ENCODE measurements at regions not wholly inside any gene's neighbourhood (a gene's known extent, or its start where the extent isn't known, plus 50 kb on each side); places are given as distances from the start of the nearest gene placed in this dataset.
"Not testable (repeated sequence)": the region's sequence is repeated elsewhere in the genome, so short reads cannot be mapped to it uniquely, and the experiment has no call there.

GRCh38 chrX:42832764-42833549 is 55.0 kb upstream of the PPP1R2C start:
- no peaks in the 10 kb centered on the region for H3K4me1 Mint-ChIP-seq (ENCODE audit: unreplicated experiment)
- no peaks in the 10 kb centered on the region for H3K27me3 Mint-ChIP-seq (ENCODE audit: unreplicated experiment)
- no peak for DNase-seq (ENCODE audit: extremely low spot score, unreplicated experiment)
- H3K4me3 Mint-ChIP-seq (ENCODE audit: unreplicated experiment) = no peak overlapping the region
- TF ChIP-seq CTCF (IDR thresholded peaks at IDR 0.05) = no peak
- no peaks in the 10 kb centered on the region for H3K36me3 Mint-ChIP-seq (ENCODE audit: unreplicated experiment)
- H3K9me3 Mint-ChIP-seq (ENCODE audit: unreplicated experiment) = peaks cover 18% of the 10 kb centered on the region
- no peak overlapping the region for H3K27ac Mint-ChIP-seq (ENCODE audit: unreplicated experiment)

GRCh38 chrX:42833550-42833940 is 55.6 kb upstream of the PPP1R2C start:
- H3K9me3 Mint-ChIP-seq (ENCODE audit: unreplicated experiment) = peaks cover 18% of the 10 kb centered on the region
- H3K27ac Mint-ChIP-seq (ENCODE audit: unreplicated experiment); H3K27me3 Mint-ChIP-seq (ENCODE audit: unreplicated experiment); H3K4me1 Mint-ChIP-seq (ENCODE audit: unreplicated experiment); H3K36me3 Mint-ChIP-seq (ENCODE audit: unreplicated experiment); H3K4me3 Mint-ChIP-seq (ENCODE audit: unreplicated experiment); DNase-seq (ENCODE audit: extremely low spot score, unreplicated experiment): not testable (repeated sequence)

GRCh38 chrX:42837101-42837726 is 59.3 kb upstream of the PPP1R2C start:
- no peak overlapping the region for H3K27ac Mint-ChIP-seq (ENCODE audit: unreplicated experiment)
- H3K4me3 Mint-ChIP-seq (ENCODE audit: unreplicated experiment) = no peak overlapping the region
- TF ChIP-seq CTCF (IDR thresholded peaks at IDR 0.05) = no peak
- H3K4me1 Mint-ChIP-seq (ENCODE audit: unreplicated experiment) = no peaks in the 10 kb centered on the region
- no peaks in the 10 kb centered on the region for H3K36me3 Mint-ChIP-seq (ENCODE audit: unreplicated experiment)
- no peak for DNase-seq (ENCODE audit: extremely low spot score, unreplicated experiment)
- H3K27me3 Mint-ChIP-seq (ENCODE audit: unreplicated experiment) = no peaks in the 10 kb centered on the region
- peaks cover 4% of the 10 kb centered on the region for H3K9me3 Mint-ChIP-seq (ENCODE audit: unreplicated experiment)

GRCh38 chrX:42837747-42838146 is 59.8 kb upstream of the PPP1R2C start:
- no peak overlapping the region for H3K27ac Mint-ChIP-seq (ENCODE audit: unreplicated experiment)
- no peak for DNase-seq (ENCODE audit: extremely low spot score, unreplicated experiment)
- no peaks in the 10 kb centered on the region for H3K4me1 Mint-ChIP-seq (ENCODE audit: unreplicated experiment)
- no peaks in the 10 kb centered on the region for H3K36me3 Mint-ChIP-seq (ENCODE audit: unreplicated experiment)
- peaks cover 4% of the 10 kb centered on the region for H3K9me3 Mint-ChIP-seq (ENCODE audit: unreplicated experiment)
- no peak overlapping the region for H3K4me3 Mint-ChIP-seq (ENCODE audit: unreplicated experiment)
- TF ChIP-seq CTCF (IDR thresholded peaks at IDR 0.05) = no peak
- H3K27me3 Mint-ChIP-seq (ENCODE audit: unreplicated experiment) = no peaks in the 10 kb centered on the region

- H3K9me3 Mint-ChIP-seq (ENCODE audit: unreplicated experiment) = peaks cover 5% of the 10 kb centered on the region
- no peak for DNase-seq (ENCODE audit: extremely low spot score, unreplicated experiment)
- no peak for TF ChIP-seq CTCF (IDR thresholded peaks at IDR 0.05)
- no peak overlapping the region for H3K27ac Mint-ChIP-seq (ENCODE audit: unreplicated experiment)
- H3K4me3 Mint-ChIP-seq (ENCODE audit: unreplicated experiment) = no peak overlapping the region
- H3K36me3 Mint-ChIP-seq (ENCODE audit: unreplicated experiment) = no peaks in the 10 kb centered on the region
- no peaks in the 10 kb centered on the region for H3K4me1 Mint-ChIP-seq (ENCODE audit: unreplicated experiment)
- H3K27me3 Mint-ChIP-seq (ENCODE audit: unreplicated experiment) = no peaks in the 10 kb centered on the region
Observed at GRCh38 chrX:42839632-42840031, 61.7 kb upstream of the PPP1R2C start.
